Neural progenitor cell (in vitro differentiated cells): ENCODE measurements at regions not wholly inside any gene's neighbourhood (a gene's known extent, or its start where the extent isn't known, plus 50 kb on each side); places are given as distances from the start of the nearest gene placed in this dataset.

Experiments
- DNase-seq: peaks from one replicate; pipeline ENCODE4 v3.0.0-alpha.2; 2016; ENCODE audit warnings: low spot score
- H2AFZ ChIP-seq: fragments of 200-600 bp; sonication (generic); replicated peaks from 2 replicates; pipeline ENCODE4 v1.6.1; 2016; ENCODE audit warnings: antibody characterized with exemption
- H3F3A ChIP-seq: fragments of 200-600 bp; sonication (generic); 2 replicates; pipeline ENCODE4 v1.6.1; 2016; ENCODE audit warnings: antibody characterized with exemption, low read depth
- H3K27ac ChIP-seq: fragments of 200-600 bp; sonication (generic); 2 replicates; pipeline ENCODE4 v1.5.1; 2016; ENCODE audit warnings: mild to moderate bottlenecking
- H3K27me3 ChIP-seq: fragments of 200-600 bp; sonication (generic); 2 replicates; pipeline ENCODE4 v1.6.1; 2016; ENCODE audit warnings: mild to moderate bottlenecking, moderate library complexity
- H3K36me3 ChIP-seq: fragments of 200-600 bp; sonication (generic); 2 replicates; pipeline ENCODE4 v1.5.1; 2016
- H3K4me1 ChIP-seq: fragments of 200-600 bp; sonication (generic); 2 replicates; pipeline ENCODE4 v1.6.1; 2016; ENCODE audit warnings: mixed run types
- H3K4me2 ChIP-seq: fragments of 200-600 bp; sonication (generic); 2 replicates; pipeline ENCODE4 v1.6.1; 2016
- H3K4me3 ChIP-seq: fragments of 200-600 bp; sonication (generic); 2 replicates; pipeline ENCODE4 v1.5.1; 2016
- H3K79me2 ChIP-seq: fragments of 200-600 bp; sonication (generic); 2 replicates; pipeline ENCODE4 v1.6.1; 2016; ENCODE audit warnings: low read depth
- H3K9ac ChIP-seq: fragments of 200-600 bp; sonication (generic); 2 replicates; pipeline ENCODE4 v1.6.1; 2016
- H3K9me3 ChIP-seq: fragments of 200-600 bp; sonication (generic); 2 replicates; pipeline ENCODE4 v1.5.1; 2016; ENCODE audit warnings: low read depth
- H4K20me1 ChIP-seq: fragments of 200-600 bp; sonication (generic); 2 replicates; pipeline ENCODE4 v1.6.1; 2016; ENCODE audit warnings: low read depth
- H3K27ac Mint-ChIP-seq: 3 replicates; pipeline ENCODE4 v1.8.0; 2021; ENCODE audit warnings: mixed read lengths
- H3K27me3 Mint-ChIP-seq: 2 replicates; pipeline ENCODE4 v1.8.0; 2022; ENCODE audit warnings: low read depth, mild to moderate bottlenecking, inconsistent platforms, moderate library complexity, mixed read lengths; ENCODE audit not compliant: insufficient read depth
- H3K36me3 Mint-ChIP-seq: 3 replicates; pipeline ENCODE4 v1.8.0; 2021; ENCODE audit warnings: mixed read lengths
- H3K4me1 Mint-ChIP-seq: 3 replicates; pipeline ENCODE4 v1.8.0; 2021; ENCODE audit warnings: mixed read lengths
- H3K4me3 Mint-ChIP-seq: 3 replicates; pipeline ENCODE4 v1.8.0; 2021; ENCODE audit warnings: mild to moderate bottlenecking, moderate library complexity, mixed read lengths
- H3K9me3 Mint-ChIP-seq: 3 replicates; pipeline ENCODE4 v1.8.0; 2020; ENCODE audit warnings: mixed read lengths
- CTCF ChIP-seq: fragments of 200-600 bp; sonication (generic); IDR thresholded peaks from 2 replicates; pipeline ENCODE4 v1.5.1; 2017; ENCODE audit warnings: antibody characterized with exemption, mild to moderate bottlenecking
- EZH2 ChIP-seq: fragments of 200-600 bp; sonication (generic); IDR thresholded peaks from 2 replicates; pipeline ENCODE4 v1.6.1; 2017; ENCODE audit warnings: antibody characterized with exemption, mild to moderate bottlenecking, moderate library complexity
- EZH2phosphoT487 ChIP-seq: fragments of 200-600 bp; sonication (generic); IDR thresholded peaks from 2 replicates; pipeline ENCODE4 v1.6.1; 2017; ENCODE audit warnings: antibody characterized with exemption

- no peak for DNase-seq
- no peak overlapping the region for H3K27ac ChIP-seq
- no peaks in the 10 kb centered on the region for H3K36me3 Mint-ChIP-seq
- H2AFZ ChIP-seq = no peak overlapping the region
- no peaks in the 10 kb centered on the region for H3K9me3 ChIP-seq
- H3K9me3 Mint-ChIP-seq = peaks cover 2% of the 10 kb centered on the region
- no peaks in the 10 kb centered on the region for H3K4me1 Mint-ChIP-seq
- H3K27me3 Mint-ChIP-seq = no peaks in the 10 kb centered on the region
- TF ChIP-seq EZH2phosphoT487 = no peak
- TF ChIP-seq EZH2 = no peak
- TF ChIP-seq CTCF = no peak
- no peak overlapping the region for H3K4me2 ChIP-seq
- no peaks in the 10 kb centered on the region for H3K36me3 ChIP-seq
- H3K4me3 ChIP-seq = no peak overlapping the region
- H3K4me3 Mint-ChIP-seq = no peak overlapping the region
- no peak overlapping the region for H3K27ac Mint-ChIP-seq
- H3F3A ChIP-seq = no peaks in the 10 kb centered on the region
- no peak overlapping the region for H3K9ac ChIP-seq
- no peaks in the 10 kb centered on the region for H3K4me1 ChIP-seq
- no peaks in the 10 kb centered on the region for H3K79me2 ChIP-seq
- no peaks in the 10 kb centered on the region for H3K27me3 ChIP-seq
- H4K20me1 ChIP-seq = no peaks in the 10 kb centered on the region
Observed at GRCh38 chr11:91220476-91221202, 997.8 kb upstream of the CHORDC1 start.

DNA sequence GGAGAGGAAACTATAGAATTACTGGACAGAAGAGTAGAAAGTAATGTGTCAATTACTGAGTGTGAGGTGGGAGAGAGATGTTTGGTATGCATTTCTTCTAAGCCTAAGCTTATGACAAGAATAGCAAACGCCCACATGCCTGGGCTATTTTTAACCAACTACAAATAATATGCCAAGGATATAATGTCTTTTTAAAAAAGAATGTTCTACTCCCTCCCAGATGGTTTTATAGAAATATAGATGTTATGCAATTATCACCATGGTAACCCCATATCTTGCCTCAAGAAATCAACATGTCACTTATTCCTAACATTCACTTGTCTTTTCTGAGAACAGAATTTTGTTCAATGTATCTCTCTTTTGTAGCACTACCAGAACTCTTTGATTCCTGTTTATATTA is 996.7 kb upstream of the CHORDC1 start:
- Mint-ChIP-seq H3K27me3 (no peaks in the 10 kb centered on the region), H3K4me3 (no peak overlapping the region), H3K4me1 (no peaks in the 10 kb centered on the region), H3K27ac (no peak overlapping the region), H3K36me3 (no peaks in the 10 kb centered on the region), H3K9me3 (no peaks in the 10 kb centered on the region)
- H2AFZ ChIP-seq = no peak overlapping the region
- no peaks in the 10 kb centered on the region for H3K4me1 ChIP-seq
- no peaks in the 10 kb centered on the region for H4K20me1 ChIP-seq
- H3K9ac ChIP-seq = no peak overlapping the region
- H3K79me2 ChIP-seq = no peaks in the 10 kb centered on the region
- no peaks in the 10 kb centered on the region for H3K9me3 ChIP-seq
- H3K27me3 ChIP-seq = no peaks in the 10 kb centered on the region
- TF ChIP-seq CTCF (no peak), EZH2phosphoT487 (no peak), EZH2 (no peak)
- no peak for DNase-seq
- no peak overlapping the region for H3K27ac ChIP-seq
- no peak overlapping the region for H3K4me2 ChIP-seq
- H3K36me3 ChIP-seq = no peaks in the 10 kb centered on the region
- no peak overlapping the region for H3K4me3 ChIP-seq
- no peaks in the 10 kb centered on the region for H3F3A ChIP-seq

DNA sequence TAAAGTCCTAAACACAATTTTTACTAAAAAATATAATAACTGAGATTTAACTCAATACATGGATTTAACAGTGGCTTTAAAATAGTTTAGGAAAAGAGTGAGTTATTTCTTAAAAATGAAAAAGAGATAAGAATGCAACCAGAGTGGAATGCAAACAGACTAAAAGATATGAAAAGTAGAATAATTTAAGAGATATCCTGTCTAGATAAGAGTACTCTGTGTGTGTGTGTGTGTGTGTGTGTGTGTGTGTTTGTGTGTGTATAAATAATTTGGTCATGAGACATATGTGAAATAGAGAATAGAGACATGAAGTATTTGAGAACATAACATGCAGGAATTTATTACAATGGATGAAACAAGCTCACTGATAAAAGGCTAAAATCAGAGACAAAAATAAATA is 986.9 kb upstream of the CHORDC1 start:
- H2AFZ ChIP-seq = no peak overlapping the region
- H3K27me3 Mint-ChIP-seq = peaks cover 2% of the 10 kb centered on the region
- no peaks in the 10 kb centered on the region for H3K4me1 Mint-ChIP-seq
- H3K4me3 ChIP-seq = no peak overlapping the region
- no peak overlapping the region for H3K9ac ChIP-seq
- no peaks in the 10 kb centered on the region for H3K36me3 Mint-ChIP-seq
- H3K27me3 ChIP-seq = no peaks in the 10 kb centered on the region
- TF ChIP-seq EZH2phosphoT487 = no peak
- no peak for TF ChIP-seq CTCF
- TF ChIP-seq EZH2 = no peak
- no peak overlapping the region for H3K4me3 Mint-ChIP-seq
- no peaks in the 10 kb centered on the region for H3K9me3 Mint-ChIP-seq
- no peaks in the 10 kb centered on the region for H3K79me2 ChIP-seq
- H3K27ac ChIP-seq = no peak overlapping the region
- H3K27ac Mint-ChIP-seq = no peak overlapping the region
- H3K4me1 ChIP-seq = no peaks in the 10 kb centered on the region
- DNase-seq = no peak
- H3K4me2 ChIP-seq = no peak overlapping the region
- H3F3A ChIP-seq = no peaks in the 10 kb centered on the region
- H4K20me1 ChIP-seq = no peaks in the 10 kb centered on the region
- H3K9me3 ChIP-seq = no peaks in the 10 kb centered on the region
- no peaks in the 10 kb centered on the region for H3K36me3 ChIP-seq
